ENCODE measurements at regions not wholly inside any gene's neighbourhood (a gene's known extent, or its start where the extent isn't known, plus 50 kb on each side); places are given as distances from the start of the nearest gene placed in this dataset.

DNA sequence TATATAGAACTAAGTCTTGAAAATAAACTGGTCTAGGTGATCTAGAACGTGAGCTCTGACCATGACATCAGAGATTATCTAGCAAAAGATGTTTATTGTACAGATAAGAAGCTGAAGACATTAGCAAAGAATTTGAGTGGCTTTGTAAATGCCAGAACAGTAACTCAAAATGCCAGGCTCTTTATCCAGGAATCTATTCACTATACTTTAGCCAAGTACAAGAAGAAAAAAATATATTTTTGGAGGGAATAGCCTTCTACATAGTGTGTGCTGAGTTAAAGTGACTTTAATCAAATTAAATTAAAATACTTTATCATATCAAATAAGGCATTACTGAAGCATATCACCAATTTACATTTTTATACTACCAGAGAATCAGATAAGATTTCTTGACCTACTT, 132.6 kb upstream of the ITGA1 start:
- TF ChIP-seq POLR2A (IDR thresholded peaks at IDR 0.05) = no peak
- TF ChIP-seq, protein P1, sequence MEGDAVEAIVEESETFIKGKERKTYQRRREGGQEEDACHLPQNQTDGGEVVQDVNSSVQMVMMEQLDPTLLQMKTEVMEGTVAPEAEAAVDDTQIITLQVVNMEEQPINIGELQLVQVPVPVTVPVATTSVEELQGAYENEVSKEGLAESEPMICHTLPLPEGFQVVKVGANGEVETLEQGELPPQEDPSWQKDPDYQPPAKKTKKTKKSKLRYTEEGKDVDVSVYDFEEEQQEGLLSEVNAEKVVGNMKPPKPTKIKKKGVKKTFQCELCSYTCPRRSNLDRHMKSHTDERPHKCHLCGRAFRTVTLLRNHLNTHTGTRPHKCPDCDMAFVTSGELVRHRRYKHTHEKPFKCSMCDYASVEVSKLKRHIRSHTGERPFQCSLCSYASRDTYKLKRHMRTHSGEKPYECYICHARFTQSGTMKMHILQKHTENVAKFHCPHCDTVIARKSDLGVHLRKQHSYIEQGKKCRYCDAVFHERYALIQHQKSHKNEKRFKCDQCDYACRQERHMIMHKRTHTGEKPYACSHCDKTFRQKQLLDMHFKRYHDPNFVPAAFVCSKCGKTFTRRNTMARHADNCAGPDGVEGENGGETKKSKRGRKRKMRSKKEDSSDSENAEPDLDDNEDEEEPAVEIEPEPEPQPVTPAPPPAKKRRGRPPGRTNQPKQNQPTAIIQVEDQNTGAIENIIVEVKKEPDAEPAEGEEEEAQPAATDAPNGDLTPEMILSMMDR (IDR thresholded peaks at IDR 0.05) = no peak
